Ovary (tissue), 7 donors: ENCODE measurements at regions not wholly inside any gene's neighbourhood (a gene's known extent, or its start where the extent isn't known, plus 50 kb on each side); places are given as distances from the start of the nearest gene placed in this dataset.

ENCODE experiments used
- DNase-seq, 5 donors: peaks; one replicate each; pipeline ENCODE4 v3.0.0-alpha.2; 2019 to 2020
- H3K27ac ChIP-seq, 2 donors: fragments of 200-600 bp; one replicate each; pipeline versions ENCODE4 v1.5.1 to v1.8.0; 2019 to 2022
- H3K27me3 ChIP-seq: fragments of 200-600 bp; one replicate; pipeline ENCODE4 v1.8.0; 2022
- H3K36me3 ChIP-seq: fragments of 200-600 bp; sonication (generic); one replicate; pipeline ENCODE4 v1.5.1; 2019
- H3K4me1 ChIP-seq: one replicate; pipeline ENCODE4 v1.8.1; 2013; ENCODE audit warnings: mild to moderate bottlenecking, moderate library complexity; ENCODE audit not compliant: insufficient read depth
- H3K4me3 ChIP-seq: fragments of 200-600 bp; sonication (generic); one replicate; pipeline ENCODE4 v1.5.1; 2017
- H3K9me3 ChIP-seq, 2 donors: fragments of 200-600 bp in 1 of 2; sonication (generic) in 1 of 2; one replicate each; pipeline versions ENCODE4 v1.5.1 to v1.8.1; 2013 to 2019; ENCODE audit warnings: mild to moderate bottlenecking in 1 of 2, moderate library complexity in 1 of 2
- CTCF ChIP-seq, 3 donors: fragments of 450-650 bp in 2 of 3; fragments of 200-600 bp in 1 of 3; IDR thresholded peaks; one replicate each; pipeline versions ENCODE4 v1.5.1 to v1.8.0; 2016 to 2022; ENCODE audit warnings: antibody characterized with exemption in 3 of 3, mild to moderate bottlenecking in 1 of 3
- EP300 ChIP-seq: sonication (generic); formaldehyde crosslinking; IDR thresholded peaks from one replicate; pipeline ENCODE4 v1.6.1; 2017; ENCODE audit warnings: antibody characterized with exemption
- POLR2A ChIP-seq: fragments of 450-650 bp; IDR thresholded peaks from one replicate; pipeline ENCODE4 v1.6.1; 2017; ENCODE audit warnings: antibody characterized with exemption, mild to moderate bottlenecking, moderate library complexity
- WGBS, 3 donors: extraction: QIAGEN DNeasy Blood & Tissue Kit in 1 of 3; methylation state at CpG; one replicate each; pipeline versions ENCODE4 v1.1.5 to v1.1.7; 2013 to 2017; 5-methylcytosine and 5-hydroxymethylcytosine counted together
- intact Hi-C, 4 donors: fragments of 100-400 bp; cut with DNase I; formaldehyde crosslinking; loops; one replicate each; pipeline versions ENCODE4 v1.11.0 to v1.15.1; 2022 to 2023
- donor health status: DM: no; HTN: no; CAD: no; lungs with moderate emphysema.
- donor health status: DM: no; HTN: no; CAD: no.
- donor health status: Bipolar disorder and iron deficiency.
- donor health status: DM: no; HTN: no; CAD: no.
- donor health status: DM: yes; HTN: yes; CAD: no.

- intact Hi-C loops, result no loop called here
- Histone ChIP-seq H3K9me3 (no peaks in the 10 kb centered on the region), H3K27me3 (no peaks in the 10 kb centered on the region), H3K36me3 (no peaks in the 10 kb centered on the region), H3K27ac (no peak overlapping the region), H3K4me1 (no peaks in the 10 kb centered on the region), H3K4me3 (no peak overlapping the region)
- TF ChIP-seq POLR2A (no peak), CTCF (IDR thresholded peaks at IDR 0.05) (no peak), EP300 (no peak)
- WGBS, 3 donors, result 90 to 100% (median 93%) methylated on average over 1 of the region's 1 CpG
- DNase-seq, result no peak
These were observed 829.6 kb downstream of the KCNA4 start for GRCh38 chr11:29187215-29187614.

DNA sequence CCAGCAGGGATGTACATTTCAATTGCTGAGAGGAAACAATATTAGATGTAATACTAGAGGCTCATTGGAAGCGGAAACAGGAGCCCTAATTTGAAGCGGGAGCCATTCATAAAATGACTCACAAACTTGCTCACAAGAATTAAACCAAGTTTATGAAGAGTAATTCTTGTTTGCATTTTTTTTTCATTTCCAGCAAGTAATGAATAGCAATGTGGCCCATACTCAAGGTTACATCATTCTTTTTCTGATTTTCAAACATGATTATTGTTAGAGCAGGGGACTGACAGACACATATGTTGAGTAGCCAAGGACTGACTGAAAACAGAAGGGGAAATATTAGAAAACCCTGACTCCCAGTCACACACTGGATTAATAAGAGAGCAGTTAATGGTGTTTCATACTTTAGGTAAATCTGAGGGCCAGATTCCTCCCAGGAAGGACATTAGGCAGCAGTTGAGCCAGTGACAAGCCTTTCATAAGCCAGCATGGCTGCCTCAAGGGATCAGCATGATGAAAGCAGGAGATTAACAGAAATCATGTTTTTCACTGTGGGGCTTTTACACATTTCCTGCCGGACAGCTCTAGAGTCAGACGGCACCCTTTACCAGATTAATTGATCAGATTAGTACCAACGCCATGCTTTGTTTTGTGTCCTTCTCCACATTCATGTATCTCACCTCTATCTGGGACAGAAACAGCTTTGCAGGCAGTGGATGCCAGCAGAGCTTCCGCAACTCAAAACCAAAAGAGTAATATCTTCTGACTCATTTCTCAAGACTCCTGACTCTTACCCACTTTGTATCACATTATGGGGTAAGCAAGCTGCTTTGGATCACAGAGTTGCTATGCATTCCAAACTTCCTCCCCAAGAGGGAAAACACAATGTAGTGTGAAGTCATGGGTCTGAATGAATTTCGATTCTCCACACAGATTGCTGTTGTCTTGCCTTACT, 831.6 kb downstream of the KCNA4 start:
- Histone ChIP-seq H3K27me3 (no peaks in the 10 kb centered on the region), H3K4me3 (no peak overlapping the region), H3K9me3 (no peaks in the 10 kb centered on the region), H3K4me1 (no peaks in the 10 kb centered on the region), H3K36me3 (no peaks in the 10 kb centered on the region), H3K27ac (no peak overlapping the region)
- 55 to 79% (median 66%) methylated on average over 7 of the region's 7 CpGs for WGBS, 3 donors
- TF ChIP-seq POLR2A (no peak), EP300 (no peak), CTCF (IDR thresholded peaks at IDR 0.05) (no peak)
- intact Hi-C loops, result no loop called here
- no peak for DNase-seq

- Histone ChIP-seq H3K27ac (no peak overlapping the region), H3K4me1 (no peaks in the 10 kb centered on the region), H3K27me3 (no peaks in the 10 kb centered on the region), H3K4me3 (no peak overlapping the region), H3K36me3 (no peaks in the 10 kb centered on the region), H3K9me3 (no peaks in the 10 kb centered on the region)
- 68 to 78% (median 76%) methylated on average over 1 of the region's 1 CpG for WGBS, 3 donors
- TF ChIP-seq EP300 (no peak), POLR2A (no peak), CTCF (IDR thresholded peaks at IDR 0.05) (no peak)
- intact Hi-C loops, result no loop called here
- DNase-seq, result no peak
These were observed 833.5 kb downstream of the KCNA4 start for GRCh38 chr11:29183301-29183700.

DNA sequence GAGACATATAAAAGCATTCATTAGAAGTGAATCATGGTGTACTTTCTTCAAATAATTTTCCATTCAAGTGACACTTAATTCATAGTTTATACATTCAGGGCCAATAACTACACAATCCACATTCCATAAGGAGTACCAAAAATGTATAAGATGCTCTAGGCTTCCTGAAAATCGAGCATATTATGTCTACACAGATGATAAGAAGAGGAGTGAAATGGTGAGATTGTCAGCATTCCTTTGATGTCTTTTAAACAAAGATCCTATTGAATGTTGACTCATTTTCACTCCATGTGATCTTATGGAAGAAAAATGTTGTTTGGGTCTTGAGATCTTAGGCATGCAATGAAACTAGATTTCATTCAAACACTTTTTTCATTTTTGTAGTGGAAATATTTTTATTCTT, 843.2 kb downstream of the KCNA4 start:
- Histone ChIP-seq H3K27me3 (no peaks in the 10 kb centered on the region), H3K4me1 (no peaks in the 10 kb centered on the region), H3K4me3 (no peak overlapping the region), H3K36me3 (no peaks in the 10 kb centered on the region), H3K27ac (no peak overlapping the region), H3K9me3 (no peaks in the 10 kb centered on the region)
- TF ChIP-seq CTCF (IDR thresholded peaks at IDR 0.05) (no peak), EP300 (no peak), POLR2A (no peak)
- DNase-seq, result no peak
- intact Hi-C loops, result no loop called here
- WGBS, 3 donors, result 0 to 12% (median 1%) methylated on average over 1 of the region's 1 CpG
